CD4-positive, alpha-beta T cell (primary cell): ENCODE measurements at regions not wholly inside any gene's neighbourhood (a gene's known extent, or its start where the extent isn't known, plus 50 kb on each side); places are given as distances from the start of the nearest gene placed in this dataset.

Experiments used
- ATAC-seq: fragments of 200-7000 bp; cut with Tn5 transposase; one replicate; pipeline ENCODE4 v1.10.0; 2022; ENCODE audit warnings: mild to moderate bottlenecking; ENCODE audit not compliant: poor library complexity
- CTCF ChIA-PET: fragments of 350-600 bp; sonication (Branson Sonifier 250); formaldehyde crosslinking; loops from one replicate; lab custom pipeline; 2021; ENCODE audit warnings: antibody characterized with exemption, inconsistent platforms; lab: Charles Lee
- POLR2A ChIA-PET: fragments of 350-600 bp; sonication (Branson Sonifier 250); formaldehyde crosslinking; loops from one replicate; lab custom pipeline; 2021; ENCODE audit warnings: antibody characterized with exemption, inconsistent platforms; lab: Charles Lee
- DNase-seq, 14 experiments: peaks; one replicate each; pipeline ENCODE4 v3.0.0-alpha.2; 2013 to 2020; ENCODE audit warnings: mixed read lengths in 2 of 14
- H3K27ac ChIP-seq, 2 donors: one replicate each; pipeline versions ENCODE4 v1.5.1 to v1.7.0; 2013; ENCODE audit warnings: low read length in 2 of 2, low read depth in 1 of 2, mild to moderate bottlenecking in 1 of 2
- H3K27me3 ChIP-seq, 2 experiments: 1 replicate in 1 of 2; 2 replicates in 1 of 2; pipeline versions ENCODE4 v1.6.1 to v1.7.0; 2013; ENCODE audit warnings: low read length in 2 of 2, control low read depth in 1 of 2, mild to moderate bottlenecking in 1 of 2, moderate library complexity in 1 of 2; ENCODE audit not compliant: insufficient read depth in 2 of 2, control insufficient read depth in 1 of 2
- H3K36me3 ChIP-seq: one replicate; pipeline ENCODE4 v1.6.1; 2013; ENCODE audit warnings: low read length, control low read depth; ENCODE audit not compliant: insufficient read depth
- H3K4me1 ChIP-seq: one replicate; pipeline ENCODE4 v1.6.1; 2013; ENCODE audit warnings: low read length, control low read depth; ENCODE audit not compliant: insufficient read depth
- H3K4me3 ChIP-seq: one replicate; pipeline ENCODE4 v1.5.1; 2013; ENCODE audit warnings: mild to moderate bottlenecking, low read length, moderate library complexity
- H3K9me3 ChIP-seq, 2 experiments: 1 replicate in 1 of 2; 2 replicates in 1 of 2; pipeline versions ENCODE4 v1.6.1 to v1.7.0; 2013; ENCODE audit warnings: low read length in 2 of 2, mild to moderate bottlenecking in 2 of 2, control low read depth in 1 of 2, moderate library complexity in 1 of 2; ENCODE audit not compliant: control insufficient read depth in 1 of 2, insufficient read depth in 1 of 2
- H3K27ac Mint-ChIP-seq: one replicate; pipeline ENCODE4 v1.8.0; 2020; ENCODE audit warnings: mixed read lengths
- H3K27me3 Mint-ChIP-seq: one replicate; pipeline ENCODE4 v1.8.0; 2021; ENCODE audit warnings: mixed read lengths
- H3K36me3 Mint-ChIP-seq: one replicate; pipeline ENCODE4 v1.8.0; 2021; ENCODE audit warnings: low read depth, mixed read lengths
- H3K4me1 Mint-ChIP-seq: one replicate; pipeline ENCODE4 v1.8.0; 2021; ENCODE audit warnings: low read depth, mixed read lengths
- H3K4me3 Mint-ChIP-seq: one replicate; pipeline ENCODE4 v1.8.0; 2020; ENCODE audit warnings: mild to moderate bottlenecking, mixed read lengths
- H3K9me3 Mint-ChIP-seq: one replicate; pipeline ENCODE4 v1.8.0; 2020; ENCODE audit warnings: mixed read lengths
- intact Hi-C, 2 experiments: fragments of 100-400 bp; cut with DNase I in 1 of 2; cut with micrococcal nuclease in 1 of 2; formaldehyde crosslinking; loops; one replicate each; pipeline versions ENCODE4 v1.15.1 to v1.9.0; 2023 to 2025; cut with DNase I, micrococcal nuclease
- TF ChIP-seq, protein P1 (sequence below): fragments of 200-600 bp; IDR thresholded peaks from one replicate; pipeline ENCODE4 v1.8.0; 2022; ENCODE audit warnings: antibody characterized with exemption, mild to moderate bottlenecking

DNA sequence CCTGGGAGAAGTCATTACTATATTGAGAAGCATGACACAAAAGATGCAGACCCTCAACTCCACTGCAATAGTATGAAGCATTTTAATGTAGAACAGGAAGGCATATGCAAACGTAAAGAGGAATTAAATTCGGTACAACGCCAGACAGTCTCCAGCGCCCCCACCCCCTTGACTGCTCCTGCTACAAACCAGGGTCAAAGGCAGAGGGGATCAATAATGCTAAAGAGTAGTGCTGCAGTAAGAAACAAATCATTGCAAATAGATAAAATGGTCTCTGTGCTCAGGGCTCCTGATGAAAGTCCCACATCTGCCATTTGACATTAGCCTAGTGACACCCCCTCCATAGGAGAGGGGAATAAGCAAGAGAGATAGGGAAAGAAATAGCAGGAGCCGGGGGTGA lies 164.9 kb upstream of the BLID start:
- no peaks in the 10 kb centered on the region for H3K27me3 ChIP-seq
- H3K27ac ChIP-seq = no peak overlapping the region
- CTCF ChIA-PET = no interaction called here
- POLR2A ChIA-PET = no interaction called here
- H3K4me3 ChIP-seq = no peak overlapping the region
- peaks cover 15% of the 10 kb centered on the region for H3K27me3 Mint-ChIP-seq
- TF ChIP-seq, protein P1, sequence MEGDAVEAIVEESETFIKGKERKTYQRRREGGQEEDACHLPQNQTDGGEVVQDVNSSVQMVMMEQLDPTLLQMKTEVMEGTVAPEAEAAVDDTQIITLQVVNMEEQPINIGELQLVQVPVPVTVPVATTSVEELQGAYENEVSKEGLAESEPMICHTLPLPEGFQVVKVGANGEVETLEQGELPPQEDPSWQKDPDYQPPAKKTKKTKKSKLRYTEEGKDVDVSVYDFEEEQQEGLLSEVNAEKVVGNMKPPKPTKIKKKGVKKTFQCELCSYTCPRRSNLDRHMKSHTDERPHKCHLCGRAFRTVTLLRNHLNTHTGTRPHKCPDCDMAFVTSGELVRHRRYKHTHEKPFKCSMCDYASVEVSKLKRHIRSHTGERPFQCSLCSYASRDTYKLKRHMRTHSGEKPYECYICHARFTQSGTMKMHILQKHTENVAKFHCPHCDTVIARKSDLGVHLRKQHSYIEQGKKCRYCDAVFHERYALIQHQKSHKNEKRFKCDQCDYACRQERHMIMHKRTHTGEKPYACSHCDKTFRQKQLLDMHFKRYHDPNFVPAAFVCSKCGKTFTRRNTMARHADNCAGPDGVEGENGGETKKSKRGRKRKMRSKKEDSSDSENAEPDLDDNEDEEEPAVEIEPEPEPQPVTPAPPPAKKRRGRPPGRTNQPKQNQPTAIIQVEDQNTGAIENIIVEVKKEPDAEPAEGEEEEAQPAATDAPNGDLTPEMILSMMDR = no peak
- no peak for DNase-seq
- H3K4me1 Mint-ChIP-seq = no peaks in the 10 kb centered on the region
- no peaks in the 10 kb centered on the region for H3K9me3 ChIP-seq
- ATAC-seq = no peak
- no peaks in the 10 kb centered on the region for H3K9me3 Mint-ChIP-seq
- H3K4me1 ChIP-seq = no peaks in the 10 kb centered on the region
- no peaks in the 10 kb centered on the region for H3K36me3 Mint-ChIP-seq
- no peak overlapping the region for H3K4me3 Mint-ChIP-seq
- no peak overlapping the region for H3K27ac Mint-ChIP-seq
- H3K36me3 ChIP-seq = no peaks in the 10 kb centered on the region
- intact Hi-C loops = no loop called here

DNA sequence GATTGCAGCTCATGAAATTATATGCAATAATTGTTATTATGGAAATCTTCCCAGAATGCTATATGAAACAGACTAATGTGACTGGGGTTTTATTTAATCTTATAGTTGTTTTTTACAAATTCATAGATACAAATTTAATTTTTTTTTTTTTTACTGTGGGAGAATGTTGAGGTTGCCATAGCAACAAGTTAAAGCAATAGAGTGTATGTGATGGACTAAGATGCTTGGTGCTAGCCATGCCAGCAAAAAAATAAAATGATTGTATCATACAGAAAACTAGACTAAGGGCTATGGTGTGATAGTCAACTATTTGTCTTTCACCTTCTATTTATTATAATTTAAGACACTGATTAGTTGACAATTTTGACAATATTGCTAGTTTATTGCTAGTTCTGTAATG lies 163.2 kb upstream of the BLID start:
- no peak for ATAC-seq
- POLR2A ChIA-PET = no interaction called here
- no peaks in the 10 kb centered on the region for H3K9me3 Mint-ChIP-seq

DNA sequence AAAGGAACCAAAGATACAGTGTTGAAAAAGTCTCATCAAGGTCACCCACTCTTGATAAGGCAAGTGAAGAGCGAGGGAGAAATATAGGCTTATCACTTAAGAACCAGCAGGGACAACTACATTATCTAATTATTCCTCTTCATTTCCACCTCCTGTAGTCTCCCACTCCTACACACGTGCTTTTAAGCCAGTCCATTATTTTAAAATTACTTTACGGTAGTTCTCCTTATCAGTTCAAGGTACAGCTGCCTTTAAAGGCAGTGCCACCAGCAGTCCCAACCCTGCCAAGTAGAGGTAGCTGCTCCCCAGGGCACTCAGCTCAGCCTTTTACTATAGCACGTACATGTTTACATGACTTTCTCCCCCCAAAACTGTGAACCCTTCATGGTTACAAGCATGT lies 161.5 kb upstream of the BLID start:
- ChIA-PET CTCF (no interaction called here), POLR2A (no interaction called here)
- ATAC-seq (no peak), DNase-seq (no peak)
- Histone ChIP-seq H3K36me3 (no peaks in the 10 kb centered on the region), H3K27me3 (no peaks in the 10 kb centered on the region), H3K27ac (no peak overlapping the region), H3K4me1 (no peaks in the 10 kb centered on the region), H3K9me3 (no peaks in the 10 kb centered on the region), H3K4me3 (no peak overlapping the region)
- Mint-ChIP-seq H3K27ac (no peak overlapping the region), H3K36me3 (no peaks in the 10 kb centered on the region), H3K4me1 (no peaks in the 10 kb centered on the region), H3K27me3 (peaks cover 8% of the 10 kb centered on the region), H3K9me3 (no peaks in the 10 kb centered on the region), H3K4me3 (no peak overlapping the region)
- intact Hi-C loops = no loop called here
- TF ChIP-seq, protein P1 = no peak

More for the DNA sequence above, 163.2 kb upstream of the BLID start:
- Histone ChIP-seq H3K4me1 (no peaks in the 10 kb centered on the region), H3K9me3 (no peaks in the 10 kb centered on the region), H3K36me3 (no peaks in the 10 kb centered on the region), H3K27ac (no peak overlapping the region), H3K4me3 (no peak overlapping the region), H3K27me3 (no peaks in the 10 kb centered on the region)
- peaks cover 8% of the 10 kb centered on the region for H3K27me3 Mint-ChIP-seq
- no peak overlapping the region for H3K27ac Mint-ChIP-seq
- H3K36me3 Mint-ChIP-seq = no peaks in the 10 kb centered on the region
- intact Hi-C loops = no loop called here
- no peak for DNase-seq
- TF ChIP-seq, protein P1 = no peak
- H3K4me1 Mint-ChIP-seq = no peaks in the 10 kb centered on the region
- CTCF ChIA-PET = no interaction called here
- no peak overlapping the region for H3K4me3 Mint-ChIP-seq
